ENCODE measurements at regions not wholly inside any gene's neighbourhood (a gene's known extent, or its start where the extent isn't known, plus 50 kb on each side); places are given as distances from the start of the nearest gene placed in this dataset.

- TF ChIP-seq CTCF (IDR thresholded peaks at IDR 0.05; ENCODE audit: low read depth, low read length) (no peak), POLR2A (IDR thresholded peaks at IDR 0.05; ENCODE audit: extremely low read depth, insufficient read length) (no peak)
These were observed 58.1 kb upstream of the SLC30A5 start for GRCh38 chr5:69035665-69036064.
